ENCODE measurements at regions not wholly inside any gene's neighbourhood (a gene's known extent, or its start where the extent isn't known, plus 50 kb on each side); places are given as distances from the start of the nearest gene placed in this dataset.
"Not testable (repeated sequence)": the region's sequence is repeated elsewhere in the genome, so short reads cannot be mapped to it uniquely, and the experiment has no call there.

DNA sequence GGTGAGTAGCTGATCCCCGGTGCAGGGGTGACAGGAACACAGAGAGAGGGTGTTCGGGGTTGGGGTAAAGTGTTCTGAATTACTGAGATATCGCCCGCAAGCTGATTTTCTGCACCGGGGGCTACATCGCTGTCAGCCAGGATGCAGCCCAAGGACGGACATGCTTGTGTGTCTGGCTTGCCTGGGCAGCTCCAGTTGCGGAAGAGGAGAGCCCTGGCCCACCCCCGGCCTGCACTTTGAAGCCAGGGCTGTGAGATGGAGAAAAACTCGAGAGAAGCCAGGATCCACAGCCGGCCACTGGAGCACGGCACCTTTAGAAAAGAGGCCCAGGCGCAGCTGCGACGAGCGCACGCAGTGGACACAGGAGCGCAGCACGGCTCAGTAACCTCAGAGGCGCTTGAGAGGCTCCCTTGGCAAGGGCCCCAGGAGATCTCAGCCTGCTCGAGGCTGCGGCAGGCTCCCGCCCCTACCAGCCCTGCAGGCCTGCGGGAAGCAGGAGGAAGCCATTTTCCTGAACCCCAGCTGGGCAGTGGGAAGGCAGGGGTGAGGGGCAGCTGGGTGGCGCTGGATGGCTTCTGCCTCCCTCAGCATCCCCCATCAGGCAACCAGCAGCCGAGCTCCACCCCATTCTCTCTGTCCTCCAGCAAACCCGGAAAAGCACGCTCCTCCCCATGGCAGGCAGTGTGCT is 59.2 kb downstream of the C9orf50 start:
- peak in 25 of 42 donors; percentile 15 to 73 (median 38) for DNase-seq
- intact Hi-C loops (cut with DNase I) = no loop called here

- no peak for DNase-seq
- intact Hi-C loops (cut with DNase I) = no loop called here
Observed at GRCh38 chr9:129560881-129561306, 60.0 kb downstream of the C9orf50 start.

DNA sequence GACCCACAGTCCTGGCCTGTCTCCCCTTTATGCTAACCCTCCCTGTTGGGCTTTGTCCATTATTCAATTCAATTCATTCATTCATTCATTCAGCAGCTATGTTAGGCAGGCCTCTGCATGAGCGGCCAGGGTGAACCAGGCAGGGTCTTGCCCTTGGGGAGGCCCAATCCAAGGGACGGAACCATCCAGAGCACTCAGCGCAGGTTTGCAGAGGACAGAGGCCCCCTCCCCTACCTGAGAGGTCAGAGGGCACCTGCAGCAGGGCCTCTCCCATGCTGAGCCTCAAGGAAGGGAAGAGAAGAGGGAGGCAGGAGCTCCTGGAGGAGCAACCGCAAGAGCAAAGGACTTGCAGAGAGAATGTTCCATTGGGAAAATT is 61.4 kb downstream of the C9orf50 start:
- no peak for DNase-seq
- intact Hi-C loops (cut with DNase I) = no loop called here

DNA sequence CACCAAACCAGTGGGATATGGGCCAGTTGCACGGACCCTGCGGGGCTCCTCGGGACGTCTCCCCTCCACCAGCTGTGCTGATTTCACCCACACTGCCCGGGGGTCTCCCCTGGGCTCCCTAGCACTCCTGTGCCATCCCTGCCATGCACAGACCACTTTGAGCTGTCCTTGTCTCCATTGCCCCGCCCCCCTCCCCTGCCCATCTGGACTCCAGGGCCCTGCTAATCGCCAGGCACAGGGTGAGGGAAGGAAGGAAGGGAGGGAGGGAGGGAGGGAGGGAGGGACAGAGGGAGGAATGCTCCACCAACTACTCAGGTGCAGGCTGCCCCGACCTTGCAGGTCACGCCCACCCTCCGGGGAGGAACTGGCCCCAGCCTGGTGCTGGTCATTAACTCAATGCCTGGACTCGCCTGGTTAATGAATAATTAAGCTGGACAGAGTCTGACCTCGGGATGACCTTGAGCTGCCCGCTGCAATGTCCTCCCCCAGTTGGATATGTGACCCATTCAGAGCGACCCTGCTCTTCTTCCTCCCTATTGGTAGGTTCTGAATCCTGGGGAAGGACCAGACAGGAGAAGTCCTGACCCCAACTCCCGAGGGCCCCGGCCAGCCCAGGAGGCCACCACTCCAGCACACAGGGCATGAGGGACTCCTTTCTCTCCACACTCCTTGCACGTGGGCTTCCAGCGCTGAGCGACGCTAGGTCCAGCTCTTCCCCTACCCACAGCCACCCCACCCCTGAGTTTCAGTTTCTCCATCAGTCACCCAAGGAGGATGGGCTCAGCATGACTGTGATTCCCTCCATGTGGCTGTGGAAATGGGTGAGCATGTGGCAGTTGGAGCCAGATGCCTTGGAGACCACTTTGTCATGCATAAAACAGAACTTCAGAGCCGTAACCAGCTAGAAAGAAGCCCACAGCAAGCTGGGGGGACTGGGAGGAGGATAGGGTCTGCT is 62.1 kb downstream of the C9orf50 start:
- DNase-seq = no peak
- intact Hi-C loops (cut with DNase I) = no loop called here

DNA sequence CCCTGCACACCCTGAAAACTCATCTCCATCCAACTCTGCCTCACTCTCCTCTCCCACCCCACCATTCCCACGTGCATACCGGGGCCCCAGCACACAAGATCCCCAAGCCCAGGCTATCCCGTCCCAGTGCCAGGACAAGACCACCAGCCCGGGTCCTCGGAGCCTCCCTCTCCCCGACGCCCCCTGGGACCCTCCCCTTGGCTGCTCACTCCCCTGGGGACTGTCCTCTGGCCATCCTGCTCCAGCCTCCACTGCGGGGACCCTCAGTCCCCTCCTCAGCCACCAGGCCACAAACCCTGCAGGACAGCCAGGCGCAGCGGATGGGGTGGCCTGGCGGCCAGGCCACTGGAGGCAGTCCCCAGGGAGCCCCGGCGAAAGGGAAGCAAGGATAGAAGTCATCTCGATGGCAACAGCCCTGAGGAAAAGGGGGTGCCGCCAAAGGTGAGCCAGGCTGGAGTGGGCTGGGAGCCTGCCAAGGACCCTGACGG is 62.8 kb downstream of the C9orf50 start:
- intact Hi-C loops (cut with DNase I) = no loop called here
- no peak for DNase-seq

DNA sequence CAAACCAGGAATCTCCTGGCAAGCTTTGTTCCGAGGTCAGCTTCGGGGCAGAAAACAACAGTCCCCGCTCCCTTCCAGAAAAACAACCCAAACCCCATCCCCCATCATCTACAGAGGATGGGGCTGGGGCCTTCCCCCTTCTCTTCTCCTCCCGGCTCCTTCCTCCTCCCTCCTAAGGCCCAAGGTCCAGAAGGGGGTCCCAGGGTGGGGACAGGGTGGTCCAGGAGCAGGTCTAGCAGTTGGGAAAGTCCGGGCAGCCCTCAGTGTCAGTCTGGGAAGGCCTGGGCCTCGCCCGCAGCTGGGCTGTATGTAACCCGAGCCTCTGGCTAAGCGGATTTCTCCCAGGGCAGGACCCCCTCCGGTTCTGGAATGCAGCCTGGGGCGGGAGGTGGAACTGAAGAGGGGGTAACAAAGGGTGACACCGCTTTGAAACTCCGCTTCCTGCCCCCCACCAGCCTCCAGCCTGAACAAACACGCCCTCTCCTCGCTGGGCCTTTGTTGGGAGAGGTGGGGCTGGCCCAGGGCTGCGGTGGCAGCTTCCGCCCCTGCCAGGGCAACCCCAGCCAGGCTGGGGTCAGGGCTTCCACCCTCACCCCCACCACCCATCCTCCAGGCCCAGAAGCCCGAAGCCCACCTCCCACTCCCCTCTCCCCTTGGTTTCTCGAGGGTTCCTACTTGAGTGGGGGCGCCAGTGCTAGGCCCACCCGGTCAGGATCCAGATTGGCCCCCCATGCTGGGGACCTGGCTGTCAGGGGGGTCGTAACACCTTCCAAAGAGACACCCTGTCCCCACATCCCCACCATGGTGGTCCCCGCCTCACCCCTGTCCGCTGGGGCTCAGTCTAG is 63.5 kb downstream of the C9orf50 start:
- intact Hi-C loops (cut with DNase I) = no loop called here
- no peak for DNase-seq

- intact Hi-C loops (cut with DNase I) = no loop called here
- DNase-seq = no peak
Observed at GRCh38 chr9:129556491-129557191, 64.3 kb downstream of the C9orf50 start.

- DNase-seq = peak in 14 of 42 donors; percentile 23 to 74 (median 40)
- intact Hi-C loops (cut with DNase I) = no loop called here
Observed at GRCh38 chr9:129555512-129556215, 65.2 kb downstream of the C9orf50 start.

- intact Hi-C loops (cut with DNase I) = no loop called here
- no peak for DNase-seq
Observed at GRCh38 chr9:129554649-129555048, 66.3 kb downstream of the C9orf50 start.

DNA sequence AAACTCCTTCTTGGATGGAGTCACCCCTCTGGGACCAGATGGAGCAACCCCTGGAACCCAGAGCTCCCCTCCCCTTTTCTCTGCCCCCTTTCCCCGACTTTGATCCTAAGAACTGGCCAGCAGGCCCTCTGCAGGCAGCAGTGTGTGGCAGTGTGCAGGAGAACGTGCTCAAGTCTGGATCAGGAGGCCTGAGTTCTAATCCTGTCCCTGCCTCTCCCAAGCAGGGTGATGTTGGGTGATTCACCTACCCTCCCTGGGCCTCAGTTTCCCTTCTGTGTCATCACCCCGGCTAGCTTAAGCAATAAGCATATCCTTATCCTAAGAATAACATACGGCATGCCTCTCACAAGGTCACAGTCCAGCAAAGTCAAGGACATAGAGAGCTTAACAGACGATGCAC is 67.6 kb downstream of the C9orf50 start:
- intact Hi-C loops (cut with DNase I) = no loop called here
- peak in 1 of 42 donors; percentile 21 for DNase-seq

- intact Hi-C loops (cut with DNase I) = no loop called here
Observed at GRCh38 chr9:129552064-129552463, 68.8 kb downstream of the C9orf50 start.

GRCh38 chr9:129551393-129551973 is 69.4 kb downstream of the C9orf50 start:
- intact Hi-C loops (cut with DNase I) = no loop called here
- DNase-seq = peak in 1 of 42 donors; percentile 20

More at GRCh38 chr9:129552064-129552463, 68.8 kb downstream of the C9orf50 start:
- DNase-seq = peak in 1 of 42 donors; percentile 20

- intact Hi-C loops (cut with DNase I); DNase-seq: not testable (repeated sequence)
Observed at GRCh38 chr9:129550977-129551376, 69.9 kb downstream of the C9orf50 start.

- DNase-seq = peak; percentile 51 to 96 (median 86)
- intact Hi-C loops (cut with DNase I) = no loop called here
Observed at GRCh38 chr9:129550199-129550839, 70.6 kb downstream of the C9orf50 start.

DNA sequence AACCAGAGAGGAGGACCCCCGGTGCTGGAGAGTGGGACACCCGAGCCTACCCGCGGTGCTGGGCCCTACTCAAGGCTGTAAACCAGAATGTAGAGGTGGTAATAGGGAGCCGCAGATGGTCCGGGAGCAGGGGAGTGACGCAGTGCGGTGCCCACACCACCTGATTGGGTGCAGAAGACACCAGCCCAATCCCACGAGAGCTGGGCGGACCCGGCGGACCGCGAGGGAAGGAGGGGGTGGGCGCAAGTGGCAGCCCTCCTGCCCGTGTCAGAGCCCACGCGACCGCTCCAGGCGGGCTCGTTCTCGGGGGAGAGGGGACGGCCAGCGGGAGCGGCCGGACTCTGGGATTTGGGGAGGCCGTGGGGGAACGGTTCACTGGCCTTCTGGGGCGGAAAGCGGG is 71.2 kb downstream of the C9orf50 start:
- intact Hi-C loops (cut with DNase I) = loop anchor here (10.0 kb wide), 1 partner anchor 55 kb away; no protein-coding TSS in a partner anchor
- DNase-seq = peak; percentile 59 to 94 (median 81)

GRCh38 chr9:129549139-129549538 is 71.8 kb downstream of the C9orf50 start:
- DNase-seq = peak in 2 of 42 donors; percentile 8 to 27
- intact Hi-C loops (cut with DNase I) = loop anchor here (10.0 kb wide), 1 partner anchor 54 kb away; no protein-coding TSS in a partner anchor

Data from head of caudate nucleus (tissue), 42 donors.